ENCODE measurements at regions not wholly inside any gene's neighbourhood (a gene's known extent, or its start where the extent isn't known, plus 50 kb on each side); places are given as distances from the start of the nearest gene placed in this dataset.

DNA sequence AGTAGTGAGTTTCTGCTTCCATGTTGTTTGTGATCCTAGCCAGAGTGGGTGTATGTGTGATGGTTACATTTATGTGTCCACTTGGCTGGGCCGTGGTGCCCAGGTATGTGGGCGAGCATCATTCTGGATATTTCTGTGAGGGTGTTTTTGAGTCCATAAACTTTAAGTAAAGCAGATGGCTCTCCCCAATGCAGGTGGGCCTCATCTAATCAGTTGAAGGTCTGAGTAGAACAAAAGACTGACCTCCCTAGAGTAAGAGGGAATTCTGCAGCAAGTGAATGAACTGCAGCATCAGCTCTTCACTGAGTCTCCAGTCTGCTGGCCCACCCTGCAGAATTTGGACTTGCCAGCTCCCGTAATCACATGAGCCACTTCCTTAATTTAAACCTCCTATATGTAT is 571.9 kb downstream of the ACTR3B start:
- DNase-seq (no peak), ATAC-seq (no peak)
- Mint-ChIP-seq H3K27ac (no peak overlapping the region), H3K4me1 (ENCODE audit: low read depth) (no peaks in the 10 kb centered on the region), H3K4me3 (no peak overlapping the region), H3K27me3 (no peaks in the 10 kb centered on the region), H3K9me3 (peaks cover 13% of the 10 kb centered on the region), H3K36me3 (ENCODE audit: low read depth) (no peaks in the 10 kb centered on the region)
- intact Hi-C loops (cut with micrococcal nuclease), result no loop called here
- ChIA-PET CTCF (no interaction called here), POLR2A (no interaction called here)
- TF ChIP-seq, protein P1, sequence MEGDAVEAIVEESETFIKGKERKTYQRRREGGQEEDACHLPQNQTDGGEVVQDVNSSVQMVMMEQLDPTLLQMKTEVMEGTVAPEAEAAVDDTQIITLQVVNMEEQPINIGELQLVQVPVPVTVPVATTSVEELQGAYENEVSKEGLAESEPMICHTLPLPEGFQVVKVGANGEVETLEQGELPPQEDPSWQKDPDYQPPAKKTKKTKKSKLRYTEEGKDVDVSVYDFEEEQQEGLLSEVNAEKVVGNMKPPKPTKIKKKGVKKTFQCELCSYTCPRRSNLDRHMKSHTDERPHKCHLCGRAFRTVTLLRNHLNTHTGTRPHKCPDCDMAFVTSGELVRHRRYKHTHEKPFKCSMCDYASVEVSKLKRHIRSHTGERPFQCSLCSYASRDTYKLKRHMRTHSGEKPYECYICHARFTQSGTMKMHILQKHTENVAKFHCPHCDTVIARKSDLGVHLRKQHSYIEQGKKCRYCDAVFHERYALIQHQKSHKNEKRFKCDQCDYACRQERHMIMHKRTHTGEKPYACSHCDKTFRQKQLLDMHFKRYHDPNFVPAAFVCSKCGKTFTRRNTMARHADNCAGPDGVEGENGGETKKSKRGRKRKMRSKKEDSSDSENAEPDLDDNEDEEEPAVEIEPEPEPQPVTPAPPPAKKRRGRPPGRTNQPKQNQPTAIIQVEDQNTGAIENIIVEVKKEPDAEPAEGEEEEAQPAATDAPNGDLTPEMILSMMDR (IDR thresholded peaks at IDR 0.05), result no peak

- intact Hi-C loops (cut with micrococcal nuclease), result no loop called here
- ChIA-PET CTCF (no interaction called here), POLR2A (no interaction called here)
- DNase-seq (no peak), ATAC-seq (no peak)
- Mint-ChIP-seq H3K27ac (no peak overlapping the region), H3K36me3 (ENCODE audit: low read depth) (no peaks in the 10 kb centered on the region), H3K4me1 (ENCODE audit: low read depth) (no peaks in the 10 kb centered on the region), H3K9me3 (peaks cover 3% of the 10 kb centered on the region), H3K27me3 (no peaks in the 10 kb centered on the region), H3K4me3 (no peak overlapping the region)
- TF ChIP-seq, protein P1 (IDR thresholded peaks at IDR 0.05), result no peak
Observed at GRCh38 chr7:153354071-153354470, 594.5 kb downstream of the ACTR3B start.

DNA sequence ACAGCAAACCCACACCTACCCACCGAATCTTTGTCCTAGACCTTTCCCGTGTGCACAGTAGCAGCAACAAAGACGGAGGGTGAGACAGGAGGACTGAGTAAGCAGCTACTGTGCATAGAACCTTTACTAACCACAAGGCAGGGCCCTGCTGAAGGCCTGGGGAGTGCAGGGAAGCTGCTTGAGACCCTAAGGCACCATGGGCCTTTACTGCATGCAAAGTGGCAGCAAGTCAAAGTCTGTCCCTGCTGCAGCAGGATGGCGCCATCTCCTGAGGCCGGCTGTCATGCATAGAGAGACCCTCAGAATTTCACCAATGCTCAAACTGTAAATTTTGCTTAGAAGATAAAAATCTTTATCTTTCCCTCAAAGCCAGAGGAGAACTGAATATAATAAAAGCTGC is 610.5 kb downstream of the ACTR3B start:
- Mint-ChIP-seq H3K27me3 (no peaks in the 10 kb centered on the region), H3K36me3 (ENCODE audit: low read depth) (peaks cover 2% of the 10 kb centered on the region), H3K27ac (no peak overlapping the region), H3K4me3 (no peak overlapping the region), H3K9me3 (peaks cover 12% of the 10 kb centered on the region), H3K4me1 (ENCODE audit: low read depth) (no peaks in the 10 kb centered on the region)
- DNase-seq, result no peak
- TF ChIP-seq, protein P1 (IDR thresholded peaks at IDR 0.05), result no peak
- intact Hi-C loops (cut with micrococcal nuclease), result no loop called here
- ChIA-PET CTCF (no interaction called here), POLR2A (no interaction called here)
- ATAC-seq, result no peak

GRCh38 chr7:153380636-153381035 is 621.1 kb downstream of the ACTR3B start:
- ATAC-seq, result no peak

GRCh38 chr7:153381275-153382040 is 621.9 kb downstream of the ACTR3B start:
- Mint-ChIP-seq H3K4me3 (no peak overlapping the region), H3K36me3 (ENCODE audit: low read depth) (no peaks in the 10 kb centered on the region), H3K9me3 (no peaks in the 10 kb centered on the region), H3K27me3 (peaks cover 3% of the 10 kb centered on the region), H3K4me1 (ENCODE audit: low read depth) (no peaks in the 10 kb centered on the region), H3K27ac (no peak overlapping the region)
- DNase-seq (peak; percentile 35), ATAC-seq (no peak)
- ChIA-PET CTCF (no interaction called here), POLR2A (no interaction called here)
- TF ChIP-seq, protein P1 (IDR thresholded peaks at IDR 0.05), result peak; percentile 79
- intact Hi-C loops (cut with micrococcal nuclease), result no loop called here

More at GRCh38 chr7:153380636-153381035, 621.1 kb downstream of the ACTR3B start:
- Mint-ChIP-seq H3K27ac (no peak overlapping the region), H3K9me3 (no peaks in the 10 kb centered on the region), H3K36me3 (ENCODE audit: low read depth) (no peaks in the 10 kb centered on the region), H3K4me3 (no peak overlapping the region), H3K4me1 (ENCODE audit: low read depth) (no peaks in the 10 kb centered on the region), H3K27me3 (peaks cover 3% of the 10 kb centered on the region)
- TF ChIP-seq, protein P1 (IDR thresholded peaks at IDR 0.05), result no peak
- intact Hi-C loops (cut with micrococcal nuclease), result no loop called here
- ChIA-PET POLR2A (no interaction called here), CTCF (no interaction called here)
- no peak for DNase-seq

Data from activated CD8-positive, alpha-beta T cell treated with anti-CD3 and anti-CD28 coated beads for 36 hours (primary cell).